ENCODE measurements at regions not wholly inside any gene's neighbourhood (a gene's known extent, or its start where the extent isn't known, plus 50 kb on each side); places are given as distances from the start of the nearest gene placed in this dataset.

GRCh38 chr6:98358173-98358572, 476.2 kb upstream of the POU3F2 start:
- no peak overlapping the region for H3K4me2 ChIP-seq (ENCODE audit: low read depth, low read length, poor library complexity, severe bottlenecking)
- H3K4me3 ChIP-seq (ENCODE audit: insufficient read depth, low read length, poor library complexity, severe bottlenecking), result no peak overlapping the region
- TF ChIP-seq EZH2phosphoT487 (conservative IDR thresholded peaks at IDR 0.05; ENCODE audit: low read length) (no peak), CTCF (IDR thresholded peaks at IDR 0.05; ENCODE audit: insufficient read depth, low read length, poor library complexity, severe bottlenecking) (no peak)
- H3K79me2 ChIP-seq (ENCODE audit: insufficient read depth, low read length), result no peaks in the 10 kb centered on the region
- no peaks in the 10 kb centered on the region for H3K9me3 ChIP-seq (ENCODE audit: insufficient read depth, low read length)
- H3K9ac ChIP-seq (ENCODE audit: low read length), result no peak overlapping the region
- H3F3A ChIP-seq (ENCODE audit: insufficient read depth), result no peaks in the 10 kb centered on the region
- H3K9me2 ChIP-seq (replicated peaks; ENCODE audit: insufficient read depth, low read length), result no peaks in the 10 kb centered on the region
- H2AFZ ChIP-seq (ENCODE audit: low read depth, low read length, severe bottlenecking), result no peak overlapping the region
- H3K36me3 ChIP-seq (ENCODE audit: low read length), result no peaks in the 10 kb centered on the region
- H3K27ac ChIP-seq (ENCODE audit: low read depth, low read length), result no peak overlapping the region
- H4K20me1 ChIP-seq (ENCODE audit: low read depth, low read length), result no peaks in the 10 kb centered on the region
- no peaks in the 10 kb centered on the region for H3K27me3 ChIP-seq (ENCODE audit: low read length)

GRCh38 chr6:98366371-98366770, 468.0 kb upstream of the POU3F2 start:
- TF ChIP-seq EZH2phosphoT487 (conservative IDR thresholded peaks at IDR 0.05; ENCODE audit: low read length) (no peak), CTCF (IDR thresholded peaks at IDR 0.05; ENCODE audit: insufficient read depth, low read length, poor library complexity, severe bottlenecking) (no peak)

GRCh38 chr6:98380589-98380988, 453.8 kb upstream of the POU3F2 start:
- Histone ChIP-seq H3K9ac (ENCODE audit: low read length) (no peak overlapping the region), H2AFZ (ENCODE audit: low read depth, low read length, severe bottlenecking) (no peak overlapping the region), H3K79me2 (ENCODE audit: insufficient read depth, low read length) (no peaks in the 10 kb centered on the region), H3K27ac (ENCODE audit: low read depth, low read length) (no peak overlapping the region), H3K4me3 (ENCODE audit: insufficient read depth, low read length, poor library complexity, severe bottlenecking) (no peak overlapping the region), H4K20me1 (ENCODE audit: low read depth, low read length) (no peaks in the 10 kb centered on the region), H3K36me3 (ENCODE audit: low read length) (no peaks in the 10 kb centered on the region), H3K4me2 (ENCODE audit: low read depth, low read length, poor library complexity, severe bottlenecking) (no peak overlapping the region), H3K9me3 (ENCODE audit: insufficient read depth, low read length) (no peaks in the 10 kb centered on the region), H3F3A (ENCODE audit: insufficient read depth) (no peaks in the 10 kb centered on the region), H3K9me2 (replicated peaks; ENCODE audit: insufficient read depth, low read length) (no peaks in the 10 kb centered on the region), H3K27me3 (ENCODE audit: low read length) (no peaks in the 10 kb centered on the region)
- no peak for TF ChIP-seq CTCF (IDR thresholded peaks at IDR 0.05; ENCODE audit: insufficient read depth, low read length, poor library complexity, severe bottlenecking)
- no peak for TF ChIP-seq EZH2phosphoT487 (conservative IDR thresholded peaks at IDR 0.05; ENCODE audit: low read length)

More at GRCh38 chr6:98366371-98366770, 468.0 kb upstream of the POU3F2 start:
- no peaks in the 10 kb centered on the region for H3K36me3 ChIP-seq (ENCODE audit: low read length)
- no peak overlapping the region for H3K27ac ChIP-seq (ENCODE audit: low read depth, low read length)
- H3K9me2 ChIP-seq (replicated peaks; ENCODE audit: insufficient read depth, low read length), result no peaks in the 10 kb centered on the region
- no peaks in the 10 kb centered on the region for H3F3A ChIP-seq (ENCODE audit: insufficient read depth)
- H3K27me3 ChIP-seq (ENCODE audit: low read length), result no peaks in the 10 kb centered on the region
- H3K4me3 ChIP-seq (ENCODE audit: insufficient read depth, low read length, poor library complexity, severe bottlenecking), result no peak overlapping the region
- no peaks in the 10 kb centered on the region for H3K9me3 ChIP-seq (ENCODE audit: insufficient read depth, low read length)
- H2AFZ ChIP-seq (ENCODE audit: low read depth, low read length, severe bottlenecking), result no peak overlapping the region
- H4K20me1 ChIP-seq (ENCODE audit: low read depth, low read length), result no peaks in the 10 kb centered on the region
- no peak overlapping the region for H3K4me2 ChIP-seq (ENCODE audit: low read depth, low read length, poor library complexity, severe bottlenecking)
- no peaks in the 10 kb centered on the region for H3K79me2 ChIP-seq (ENCODE audit: insufficient read depth, low read length)
- H3K9ac ChIP-seq (ENCODE audit: low read length), result no peak overlapping the region
